GM23338 (cell line): ENCODE measurements at regions not wholly inside any gene's neighbourhood (a gene's known extent, or its start where the extent isn't known, plus 50 kb on each side); places are given as distances from the start of the nearest gene placed in this dataset.

ENCODE experiments used
- ATAC-seq: fragments of 200-7000 bp; cut with Tn5 transposase; 3 replicates; pipeline ENCODE4 v1.9.1; 2020
- DNase-seq: peaks from one replicate; pipeline ENCODE4 v3.0.0-alpha.2; 2015; ENCODE audit warnings: low spot score
- H2AFZ ChIP-seq: fragments of 200-600 bp; sonication (generic); 2 replicates; pipeline ENCODE4 v1.8.0; 2016; ENCODE audit warnings: antibody characterized with exemption, mild to moderate bottlenecking, moderate library complexity
- H3F3A ChIP-seq: fragments of 200-600 bp; sonication (generic); replicated peaks from 2 replicates; pipeline ENCODE4 v1.8.0; 2017; ENCODE audit warnings: antibody characterized with exemption, mixed run types, low read depth
- H3K27ac ChIP-seq: fragments of 200-600 bp; sonication (generic); 2 replicates; pipeline ENCODE4 v1.6.1; 2016; ENCODE audit warnings: low read depth
- H3K27me3 ChIP-seq: fragments of 200-600 bp; sonication (generic); 2 replicates; pipeline ENCODE4 v1.8.0; 2016; ENCODE audit warnings: mild to moderate bottlenecking, mixed run types, moderate library complexity; ENCODE audit not compliant: insufficient read depth
- H3K36me3 ChIP-seq: fragments of 200-600 bp; sonication (generic); 2 replicates; pipeline ENCODE4 v1.8.0; 2016; ENCODE audit warnings: mild to moderate bottlenecking; ENCODE audit not compliant: insufficient read depth
- H3K4me1 ChIP-seq: fragments of 200-600 bp; sonication (generic); 2 replicates; pipeline ENCODE4 v1.8.0; 2016; ENCODE audit warnings: mild to moderate bottlenecking, moderate library complexity; ENCODE audit not compliant: insufficient read depth
- H3K4me2 ChIP-seq: fragments of 200-600 bp; sonication (generic); 2 replicates; pipeline ENCODE4 v1.7.1; 2017; ENCODE audit warnings: mixed run types
- H3K4me3 ChIP-seq: fragments of 200-600 bp; sonication (generic); 2 replicates; pipeline ENCODE4 v1.6.1; 2016; ENCODE audit warnings: mixed run types
- H3K79me2 ChIP-seq: fragments of 200-600 bp; sonication (generic); replicated peaks from 2 replicates; pipeline ENCODE4 v1.8.0; 2017; ENCODE audit warnings: mild to moderate bottlenecking; ENCODE audit not compliant: insufficient read depth
- H3K9me2 ChIP-seq: fragments of 200-600 bp; sonication (generic); 2 replicates; pipeline ENCODE4 v1.8.0; 2017; ENCODE audit not compliant: insufficient read depth
- H4K20me1 ChIP-seq: fragments of 200-600 bp; sonication (generic); replicated peaks from 2 replicates; pipeline ENCODE4 v1.8.0; 2017; ENCODE audit warnings: mild to moderate bottlenecking; ENCODE audit not compliant: insufficient read depth
- H3K27ac Mint-ChIP-seq: 2 replicates; pipeline ENCODE4 v1.8.0; 2020; ENCODE audit warnings: inconsistent platforms, mild to moderate bottlenecking, moderate library complexity, mixed read lengths
- H3K27me3 Mint-ChIP-seq: 3 replicates; pipeline ENCODE4 v1.8.0; 2022; ENCODE audit warnings: low read depth, mild to moderate bottlenecking, moderate library complexity, mixed read lengths, inconsistent platforms; ENCODE audit not compliant: insufficient read depth, poor library complexity
- H3K36me3 Mint-ChIP-seq: 3 replicates; pipeline ENCODE4 v1.8.0; 2021; ENCODE audit warnings: low read depth, mild to moderate bottlenecking, inconsistent platforms, moderate library complexity, mixed read lengths
- H3K4me1 Mint-ChIP-seq: 3 replicates; pipeline ENCODE4 v1.8.0; 2020; ENCODE audit warnings: mild to moderate bottlenecking, inconsistent platforms, mixed read lengths
- H3K4me3 Mint-ChIP-seq: 3 replicates; pipeline ENCODE4 v1.8.0; 2021; ENCODE audit warnings: moderate library complexity, mild to moderate bottlenecking, inconsistent platforms, mixed read lengths
- H3K9me3 Mint-ChIP-seq: 3 replicates; pipeline ENCODE4 v1.8.0; 2020; ENCODE audit warnings: moderate library complexity, mild to moderate bottlenecking, inconsistent platforms, mixed read lengths
- EZH2 ChIP-seq: fragments of 200-600 bp; sonication (generic); IDR thresholded peaks from one replicate; pipeline ENCODE4 v1.8.0; 2017; ENCODE audit warnings: antibody characterized with exemption, mild to moderate bottlenecking, low read depth; ENCODE audit not compliant: unreplicated experiment
- EZH2phosphoT487 ChIP-seq: fragments of 200-600 bp; sonication (generic); IDR thresholded peaks from one replicate; pipeline ENCODE4 v1.8.1; 2018; ENCODE audit warnings: antibody characterized with exemption; ENCODE audit not compliant: unreplicated experiment
- JUNB ChIP-seq: IDR thresholded peaks from one replicate; pipeline ENCODE4 v1.6.1; 2016; ENCODE audit warnings: antibody characterized with exemption; ENCODE audit not compliant: unreplicated experiment
- NANOG ChIP-seq: IDR thresholded peaks from 2 replicates; pipeline ENCODE4 v1.6.1; 2016; ENCODE audit warnings: antibody characterized with exemption, borderline replicate concordance
- POLR2AphosphoS5 ChIP-seq: IDR thresholded peaks from 2 replicates; pipeline ENCODE4 v1.6.1; 2016; ENCODE audit warnings: antibody characterized with exemption, low read depth
- REST ChIP-seq: IDR thresholded peaks from one replicate; pipeline ENCODE4 v1.6.1; 2018; ENCODE audit warnings: antibody characterized with exemption; ENCODE audit not compliant: unreplicated experiment
- STAT1 ChIP-seq: IDR thresholded peaks from one replicate; pipeline ENCODE4 v1.6.1; 2016; ENCODE audit warnings: antibody characterized with exemption; ENCODE audit not compliant: unreplicated experiment
- ZNF331 ChIP-seq: fragments of 250-450 bp; sonication (Bioruptor Pico); IDR thresholded peaks from 2 replicates; pipeline ENCODE4 v1.5.0; 2020; ENCODE audit warnings: low read depth, mild to moderate bottlenecking, moderate library complexity
- TF ChIP-seq, protein P1 (sequence below): IDR thresholded peaks from 2 replicates; pipeline ENCODE4 v1.6.1; 2016; ENCODE audit warnings: antibody characterized with exemption
- TF ChIP-seq, protein P2 (sequence below), 2 experiments: fragments of 200-600 bp in 1 of 2; sonication (generic) in 1 of 2; conservative IDR thresholded peaks; 2 replicates each; pipeline versions ENCODE4 v1.5.1 to v1.6.1; 2016 to 2017; ENCODE audit warnings: antibody characterized with exemption in 2 of 2, low read depth in 2 of 2, mild to moderate bottlenecking in 2 of 2, moderate library complexity in 1 of 2

- TF ChIP-seq ZNF331 (no peak), STAT1 (no peak), NANOG (no peak), EZH2 (no peak), JUNB (no peak)
Observed at GRCh38 chr11:134789104-134789503, 377.1 kb upstream of the B3GAT1 start (continued).

GRCh38 chr11:134786636-134787035, 374.6 kb upstream of the B3GAT1 start:
- no peak overlapping the region for H3K27ac Mint-ChIP-seq
- no peaks in the 10 kb centered on the region for H3K36me3 Mint-ChIP-seq
- peaks cover 2% of the 10 kb centered on the region; the same call in 1 of the 3 replicates for H3K4me1 Mint-ChIP-seq
- no peak overlapping the region for H3K27ac ChIP-seq
- H3K9me2 ChIP-seq: no peaks in the 10 kb centered on the region
- ATAC-seq: no peak
- H4K20me1 ChIP-seq: no peaks in the 10 kb centered on the region
- H3K4me3 ChIP-seq: no peak overlapping the region
- no peaks in the 10 kb centered on the region for H3K79me2 ChIP-seq
- no peaks in the 10 kb centered on the region for H3F3A ChIP-seq
- H3K4me3 Mint-ChIP-seq: no peak overlapping the region
- H3K9me3 Mint-ChIP-seq: no peaks in the 10 kb centered on the region
- H2AFZ ChIP-seq: no peak overlapping the region
- peaks cover 11% of the 10 kb centered on the region for H3K27me3 Mint-ChIP-seq
- no peaks in the 10 kb centered on the region for H3K36me3 ChIP-seq
- no peaks in the 10 kb centered on the region for H3K4me1 ChIP-seq
- no peak for TF ChIP-seq REST
- TF ChIP-seq NANOG: no peak
- no peak for TF ChIP-seq POLR2AphosphoS5
- TF ChIP-seq, protein P1, sequence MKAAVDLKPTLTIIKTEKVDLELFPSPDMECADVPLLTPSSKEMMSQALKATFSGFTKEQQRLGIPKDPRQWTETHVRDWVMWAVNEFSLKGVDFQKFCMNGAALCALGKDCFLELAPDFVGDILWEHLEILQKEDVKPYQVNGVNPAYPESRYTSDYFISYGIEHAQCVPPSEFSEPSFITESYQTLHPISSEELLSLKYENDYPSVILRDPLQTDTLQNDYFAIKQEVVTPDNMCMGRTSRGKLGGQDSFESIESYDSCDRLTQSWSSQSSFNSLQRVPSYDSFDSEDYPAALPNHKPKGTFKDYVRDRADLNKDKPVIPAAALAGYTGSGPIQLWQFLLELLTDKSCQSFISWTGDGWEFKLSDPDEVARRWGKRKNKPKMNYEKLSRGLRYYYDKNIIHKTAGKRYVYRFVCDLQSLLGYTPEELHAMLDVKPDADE: no peak
- TF ChIP-seq, protein P2, sequence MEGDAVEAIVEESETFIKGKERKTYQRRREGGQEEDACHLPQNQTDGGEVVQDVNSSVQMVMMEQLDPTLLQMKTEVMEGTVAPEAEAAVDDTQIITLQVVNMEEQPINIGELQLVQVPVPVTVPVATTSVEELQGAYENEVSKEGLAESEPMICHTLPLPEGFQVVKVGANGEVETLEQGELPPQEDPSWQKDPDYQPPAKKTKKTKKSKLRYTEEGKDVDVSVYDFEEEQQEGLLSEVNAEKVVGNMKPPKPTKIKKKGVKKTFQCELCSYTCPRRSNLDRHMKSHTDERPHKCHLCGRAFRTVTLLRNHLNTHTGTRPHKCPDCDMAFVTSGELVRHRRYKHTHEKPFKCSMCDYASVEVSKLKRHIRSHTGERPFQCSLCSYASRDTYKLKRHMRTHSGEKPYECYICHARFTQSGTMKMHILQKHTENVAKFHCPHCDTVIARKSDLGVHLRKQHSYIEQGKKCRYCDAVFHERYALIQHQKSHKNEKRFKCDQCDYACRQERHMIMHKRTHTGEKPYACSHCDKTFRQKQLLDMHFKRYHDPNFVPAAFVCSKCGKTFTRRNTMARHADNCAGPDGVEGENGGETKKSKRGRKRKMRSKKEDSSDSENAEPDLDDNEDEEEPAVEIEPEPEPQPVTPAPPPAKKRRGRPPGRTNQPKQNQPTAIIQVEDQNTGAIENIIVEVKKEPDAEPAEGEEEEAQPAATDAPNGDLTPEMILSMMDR (conservative IDR thresholded peaks at IDR 0.05; ENCODE audit: low read depth in 2 of 2): no peak
- no peak for TF ChIP-seq JUNB
- no peak for TF ChIP-seq ZNF331
- no peak for TF ChIP-seq EZH2phosphoT487
- DNase-seq: no peak
- no peak overlapping the region for H3K4me2 ChIP-seq
- no peaks in the 10 kb centered on the region for H3K27me3 ChIP-seq
